Uterus (tissue), 2 donors: ENCODE measurements at regions not wholly inside any gene's neighbourhood (a gene's known extent, or its start where the extent isn't known, plus 50 kb on each side); places are given as distances from the start of the nearest gene placed in this dataset.

ENCODE experiments used
- CTCF ChIP-seq, 4 experiments: fragments of 200-600 bp in 2 of 4; fragments of 450-650 bp in 2 of 4; sonication (generic) in 2 of 4; IDR thresholded peaks; one replicate each; pipeline ENCODE4 v1.5.1; 2016 to 2019; ENCODE audit warnings: antibody characterized with exemption in 4 of 4, mild to moderate bottlenecking in 2 of 4, moderate library complexity in 1 of 4
- POLR2A ChIP-seq, 2 donors: fragments of 450-650 bp; IDR thresholded peaks; one replicate each; pipeline ENCODE4 v1.6.1; 2016; ENCODE audit warnings: antibody characterized with exemption in 2 of 2, mild to moderate bottlenecking in 1 of 2, moderate library complexity in 1 of 2

GRCh38 chr11:109936661-109937180 is 156.5 kb upstream of the ZC3H12C start:
- TF ChIP-seq CTCF (IDR thresholded peaks at IDR 0.05) (no peak), POLR2A (IDR thresholded peaks at IDR 0.05) (no peak)
